ENCODE measurements at regions not wholly inside any gene's neighbourhood (a gene's known extent, or its start where the extent isn't known, plus 50 kb on each side); places are given as distances from the start of the nearest gene placed in this dataset.

- H3K4me3 ChIP-seq (replicated peaks in 1 of 2; ENCODE audit: low read depth in 1 of 2, low read length in 2 of 2): no peak overlapping the region
- intact Hi-C loops (cut with micrococcal nuclease): no loop called here
- CTCF ChIA-PET: interaction anchor here (1.3 kb wide), 1 partner anchor 201 kb away, joined by 5 read pairs; no protein-coding TSS in a partner anchor
These were observed 332.8 kb upstream of the PLET1 start for GRCh38 chr11:112593440-112593839.

More at GRCh38 chr11:112593440-112593839, 332.8 kb upstream of the PLET1 start:
- H3K79me2 ChIP-seq (ENCODE audit: insufficient read depth, low read length): no peaks in the 10 kb centered on the region
- no peaks in the 10 kb centered on the region for H3K27me3 ChIP-seq (ENCODE audit: insufficient read depth, low read length)
- no peak overlapping the region for H2AFZ ChIP-seq (ENCODE audit: low read depth, low read length, poor library complexity, severe bottlenecking)
- BruUV-seq (replicated peaks): no TSS peak
- H3K9me3 ChIP-seq (ENCODE audit: control insufficient read depth in 1 of 2, insufficient read depth in 1 of 2, low read depth in 1 of 2, low read length in 2 of 2): no peaks in the 10 kb centered on the region
- H4K20me1 ChIP-seq (ENCODE audit: insufficient read depth): no peaks in the 10 kb centered on the region
- POLR2A ChIA-PET: no interaction called here
- DNase-seq (ENCODE audit: low read depth, low spot score) (no peak), ATAC-seq (no peak)
- no peaks in the 10 kb centered on the region for H3K36me3 ChIP-seq (ENCODE audit: control insufficient read depth in 1 of 2, insufficient read depth in 2 of 2, low read length in 2 of 2)
- H3K9me2 ChIP-seq (ENCODE audit: insufficient read depth): no peaks in the 10 kb centered on the region
- H3K9ac ChIP-seq (ENCODE audit: low read length): no peak overlapping the region
- RAD21 ChIA-PET (ENCODE audit: low non-redundant PET in 1 of 2, low total read pairs in 2 of 2, uncharacterized antibody in 2 of 2, unreplicated experiment in 2 of 2): no interaction called here
- TF ChIP-seq FOSL1 (IDR thresholded peaks at IDR 0.05; ENCODE audit: low read depth) (no peak), TCF7L2 (IDR thresholded peaks at IDR 0.05; ENCODE audit: borderline replicate concordance, extremely low read depth, insufficient read depth, insufficient read length) (no peak), ELF1 (IDR thresholded peaks at IDR 0.05; ENCODE audit: borderline replicate concordance, low read depth) (no peak), JUND (IDR thresholded peaks at IDR 0.05) (no peak), MAX (IDR thresholded peaks at IDR 0.05) (no peak), EZH2phosphoT487 (IDR thresholded peaks at IDR 0.05; ENCODE audit: borderline replicate concordance) (no peak), ZBTB33 (IDR thresholded peaks at IDR 0.05; ENCODE audit: extremely low read depth, insufficient replicate concordance, low read length) (no peak)
- H3K4me1 ChIP-seq (ENCODE audit: control insufficient read depth in 1 of 2, insufficient read depth in 2 of 2, low read length in 2 of 2): no peaks in the 10 kb centered on the region
- H3K4me2 ChIP-seq (ENCODE audit: low read length): no peak overlapping the region
- no peak overlapping the region for H3K27ac ChIP-seq (ENCODE audit: low read depth, low read length)

All from HCT116 (cell line).